OCI-LY3 (cell line): ENCODE measurements at regions not wholly inside any gene's neighbourhood (a gene's known extent, or its start where the extent isn't known, plus 50 kb on each side); places are given as distances from the start of the nearest gene placed in this dataset.

Experiments
- EZH2phosphoT487 ChIP-seq: fragments of 200-600 bp; shearing (Covaris generic); IDR thresholded peaks from 2 replicates; pipeline ENCODE4 v1.6.1; 2018; ENCODE audit warnings: antibody characterized with exemption, mixed run types, low read depth
- TF ChIP-seq, protein P1 (sequence below): fragments of 200-600, 300-600 bp; sonication (generic); IDR thresholded peaks from 2 replicates; pipeline ENCODE4 v1.5.1; 2014; ENCODE audit warnings: antibody characterized with exemption, low read length, low read depth

DNA sequence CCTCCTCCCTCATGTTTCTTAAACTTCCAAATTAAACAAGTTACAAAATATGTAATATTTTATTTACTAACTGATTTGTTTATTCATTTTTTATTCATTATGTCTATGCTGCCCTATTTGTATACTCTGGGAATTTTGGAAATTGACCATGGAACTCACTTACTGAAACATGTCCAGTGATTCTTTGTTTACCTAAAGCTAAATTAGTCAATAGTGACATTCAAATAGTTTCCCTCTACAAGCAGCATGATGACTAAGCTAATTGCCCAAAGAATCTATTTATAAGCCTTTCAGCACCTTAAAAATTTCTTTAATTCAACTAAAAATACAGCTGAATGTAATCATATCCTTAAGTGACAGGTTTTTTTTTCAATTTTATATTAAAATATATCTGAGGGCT lies 437.7 kb downstream of the SI start:
- TF ChIP-seq, protein P1, sequence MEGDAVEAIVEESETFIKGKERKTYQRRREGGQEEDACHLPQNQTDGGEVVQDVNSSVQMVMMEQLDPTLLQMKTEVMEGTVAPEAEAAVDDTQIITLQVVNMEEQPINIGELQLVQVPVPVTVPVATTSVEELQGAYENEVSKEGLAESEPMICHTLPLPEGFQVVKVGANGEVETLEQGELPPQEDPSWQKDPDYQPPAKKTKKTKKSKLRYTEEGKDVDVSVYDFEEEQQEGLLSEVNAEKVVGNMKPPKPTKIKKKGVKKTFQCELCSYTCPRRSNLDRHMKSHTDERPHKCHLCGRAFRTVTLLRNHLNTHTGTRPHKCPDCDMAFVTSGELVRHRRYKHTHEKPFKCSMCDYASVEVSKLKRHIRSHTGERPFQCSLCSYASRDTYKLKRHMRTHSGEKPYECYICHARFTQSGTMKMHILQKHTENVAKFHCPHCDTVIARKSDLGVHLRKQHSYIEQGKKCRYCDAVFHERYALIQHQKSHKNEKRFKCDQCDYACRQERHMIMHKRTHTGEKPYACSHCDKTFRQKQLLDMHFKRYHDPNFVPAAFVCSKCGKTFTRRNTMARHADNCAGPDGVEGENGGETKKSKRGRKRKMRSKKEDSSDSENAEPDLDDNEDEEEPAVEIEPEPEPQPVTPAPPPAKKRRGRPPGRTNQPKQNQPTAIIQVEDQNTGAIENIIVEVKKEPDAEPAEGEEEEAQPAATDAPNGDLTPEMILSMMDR, result no peak
- TF ChIP-seq EZH2phosphoT487, result no peak
